DND-41 (cell line): ENCODE measurements at regions not wholly inside any gene's neighbourhood (a gene's known extent, or its start where the extent isn't known, plus 50 kb on each side); places are given as distances from the start of the nearest gene placed in this dataset.

Experiments used
- CTCF ChIP-seq: IDR thresholded peaks from 2 replicates; pipeline ENCODE4 v1.5.1; 2012; ENCODE audit warnings: borderline replicate concordance, low read length, moderate library complexity, mild to moderate bottlenecking; ENCODE audit not compliant: poor library complexity, severe bottlenecking; ENCODE audit errors: extremely low read depth
- EZH2 ChIP-seq: IDR thresholded peaks from 3 replicates; pipeline ENCODE4 v1.6.1; 2012; ENCODE audit warnings: borderline replicate concordance, low read depth, mild to moderate bottlenecking, moderate library complexity, low read length, inconsistent platforms; ENCODE audit not compliant: severe bottlenecking

- TF ChIP-seq EZH2 (no peak), CTCF (no peak)
Observed at GRCh38 chr6:92714346-92714745, 705.0 kb downstream of the EPHA7 start.
